ENCODE measurements at regions not wholly inside any gene's neighbourhood (a gene's known extent, or its start where the extent isn't known, plus 50 kb on each side); places are given as distances from the start of the nearest gene placed in this dataset.

- in situ Hi-C loops (cut with HindIII; ENCODE audit: low sequenced_read_pairs): no loop called here
These were observed 120.3 kb downstream of the CYB561 start for GRCh38 chr17:63325808-63326207.

GRCh38 chr17:63329876-63330275 is 116.2 kb downstream of the CYB561 start:
- in situ Hi-C loops (cut with HindIII; ENCODE audit: low sequenced_read_pairs): no loop called here

- in situ Hi-C loops (cut with HindIII; ENCODE audit: low sequenced_read_pairs): no loop called here
These were observed 114.6 kb downstream of the CYB561 start for GRCh38 chr17:63331301-63332061.

GRCh38 chr17:63332286-63332685 is 113.8 kb downstream of the CYB561 start:
- in situ Hi-C loops (cut with HindIII; ENCODE audit: low sequenced_read_pairs): no loop called here

GRCh38 chr17:63333869-63334268 is 112.2 kb downstream of the CYB561 start:
- in situ Hi-C loops (cut with HindIII; ENCODE audit: low sequenced_read_pairs): no loop called here

- in situ Hi-C loops (cut with HindIII; ENCODE audit: low sequenced_read_pairs): no loop called here
These were observed 110.3 kb downstream of the CYB561 start for GRCh38 chr17:63335831-63336230.

- in situ Hi-C loops (cut with HindIII; ENCODE audit: low sequenced_read_pairs): no loop called here
These were observed 108.5 kb downstream of the CYB561 start for GRCh38 chr17:63337579-63337978.

GRCh38 chr17:63338272-63338671 is 107.8 kb downstream of the CYB561 start:
- in situ Hi-C loops (cut with HindIII; ENCODE audit: low sequenced_read_pairs): no loop called here

- in situ Hi-C loops (cut with HindIII; ENCODE audit: low sequenced_read_pairs): no loop called here
These were observed 104.8 kb downstream of the CYB561 start for GRCh38 chr17:63341276-63341675.

- in situ Hi-C loops (cut with HindIII; ENCODE audit: low sequenced_read_pairs): no loop called here
These were observed 101.7 kb downstream of the CYB561 start for GRCh38 chr17:63344383-63344782.

GRCh38 chr17:63345611-63346010 is 100.5 kb downstream of the CYB561 start:
- in situ Hi-C loops (cut with HindIII; ENCODE audit: low sequenced_read_pairs): no loop called here

- in situ Hi-C loops (cut with HindIII; ENCODE audit: low sequenced_read_pairs): no loop called here
These were observed 98.6 kb downstream of the CYB561 start for GRCh38 chr17:63347475-63347874.

GRCh38 chr17:63349478-63350000 is 96.6 kb downstream of the CYB561 start:
- in situ Hi-C loops (cut with HindIII; ENCODE audit: low sequenced_read_pairs): no loop called here

- in situ Hi-C loops (cut with HindIII; ENCODE audit: low sequenced_read_pairs): no loop called here
These were observed 95.7 kb downstream of the CYB561 start for GRCh38 chr17:63350364-63350763.

GRCh38 chr17:63354256-63354655 is 91.8 kb downstream of the CYB561 start:
- in situ Hi-C loops (cut with HindIII; ENCODE audit: low sequenced_read_pairs): no loop called here

- in situ Hi-C loops (cut with HindIII; ENCODE audit: low sequenced_read_pairs): no loop called here
These were observed 89.8 kb downstream of the CYB561 start for GRCh38 chr17:63356337-63356757.

GRCh38 chr17:63358111-63358839 is 87.8 kb downstream of the CYB561 start:
- in situ Hi-C loops (cut with HindIII; ENCODE audit: low sequenced_read_pairs): no loop called here

- in situ Hi-C loops (cut with HindIII; ENCODE audit: low sequenced_read_pairs): no loop called here
These were observed 87.2 kb downstream of the CYB561 start for GRCh38 chr17:63358956-63359355.

- in situ Hi-C loops (cut with HindIII; ENCODE audit: low sequenced_read_pairs): no loop called here
These were observed 84.9 kb downstream of the CYB561 start for GRCh38 chr17:63361182-63361581.

- in situ Hi-C loops (cut with HindIII; ENCODE audit: low sequenced_read_pairs): no loop called here
These were observed 84.0 kb downstream of the CYB561 start for GRCh38 chr17:63362115-63362514.

- in situ Hi-C loops (cut with HindIII; ENCODE audit: low sequenced_read_pairs): no loop called here
These were observed 81.7 kb downstream of the CYB561 start for GRCh38 chr17:63364387-63364786.

GRCh38 chr17:63364944-63365343 is 81.2 kb downstream of the CYB561 start:
- in situ Hi-C loops (cut with HindIII; ENCODE audit: low sequenced_read_pairs): no loop called here

Data from endothelial cell of hepatic sinusoid (primary cell).